HG02623 (cell line): ENCODE measurements at regions not wholly inside any gene's neighbourhood (a gene's known extent, or its start where the extent isn't known, plus 50 kb on each side); places are given as distances from the start of the nearest gene placed in this dataset.

Experiments
- ATAC-seq: cut with Tn5 transposase; IDR thresholded peaks from one replicate; pipeline ENCODE4 v1.9.1; 2021; ENCODE audit warnings: moderate library complexity; ENCODE audit not compliant: unreplicated experiment

GRCh38 chr3:192077795-192078497 is 617.0 kb downstream of the PYDC2 start:
- no peak for ATAC-seq

GRCh38 chr3:192079098-192079497 is 618.1 kb downstream of the PYDC2 start:
- no peak for ATAC-seq

- ATAC-seq = no peak
Observed at GRCh38 chr3:192080336-192080735, 619.4 kb downstream of the PYDC2 start.

GRCh38 chr3:192082730-192083660 is 622.0 kb downstream of the PYDC2 start:
- peak; percentile 90 for ATAC-seq
